ENCODE measurements at regions not wholly inside any gene's neighbourhood (a gene's known extent, or its start where the extent isn't known, plus 50 kb on each side); places are given as distances from the start of the nearest gene placed in this dataset.

GRCh38 chr16:9567666-9568065 is 476.2 kb downstream of the HAPSTR1 start:
- H3K36me3 ChIP-seq (ENCODE audit: control insufficient read depth in 4 of 4, insufficient read depth in 3 of 4, low read depth in 1 of 4, low read length in 3 of 4): peaks cover 2 to 29% (median 15%) of the 10 kb centered on the region in 4 donors
- H3K9me3 ChIP-seq (ENCODE audit: control insufficient read depth in 4 of 4, low read length in 3 of 4): no peaks in the 10 kb centered on the region
- no peak overlapping the region for H3K27ac ChIP-seq (ENCODE audit: low read depth in 1 of 2, low read length in 2 of 2)
- TF ChIP-seq JUND (IDR thresholded peaks at IDR 0.05) (no peak), GABPA (IDR thresholded peaks at IDR 0.05 in 1 of 2, conservative IDR thresholded peaks at IDR 0.05 in 1 of 2) (no peak), MAX (IDR thresholded peaks at IDR 0.05) (no peak), HNF4G (IDR thresholded peaks at IDR 0.05) (no peak), ATF3 (IDR thresholded peaks at IDR 0.05) (no peak), EGR1 (IDR thresholded peaks at IDR 0.05; ENCODE audit: low read depth in 2 of 2) (no peak), HNF4A (conservative IDR thresholded peaks at IDR 0.05) (no peak), CTCF (IDR thresholded peaks at IDR 0.05; ENCODE audit: low read depth, low read length, missing input control) (no peak), ZBTB33 (IDR thresholded peaks at IDR 0.05) (no peak), YY1 (IDR thresholded peaks at IDR 0.05) (no peak)
- DNase-seq (ENCODE audit: low spot score): no peak
- H3K27me3 ChIP-seq (ENCODE audit: control insufficient read depth in 4 of 4, insufficient read depth in 4 of 4, low read length in 3 of 4): no peaks in the 10 kb centered on the region
- H3K9ac ChIP-seq (ENCODE audit: low read depth in 1 of 2, low read length in 2 of 2): no peak overlapping the region
- no peak overlapping the region for H3K4me3 ChIP-seq (ENCODE audit: low read depth in 1 of 3, low read length in 3 of 3)
- no peaks in the 10 kb centered on the region for H3K4me1 ChIP-seq (ENCODE audit: control insufficient read depth in 4 of 4, insufficient read depth in 4 of 4, low read length in 3 of 4)
- 81% methylated on average over 7 of the region's 7 CpGs for WGBS

GRCh38 chr16:9568261-9568660 is 476.8 kb downstream of the HAPSTR1 start:
- H3K27ac ChIP-seq (ENCODE audit: low read depth in 1 of 2, low read length in 2 of 2): no peak overlapping the region
- no peak overlapping the region for H3K4me3 ChIP-seq (ENCODE audit: low read depth in 1 of 3, low read length in 3 of 3)
- H3K4me1 ChIP-seq (ENCODE audit: control insufficient read depth in 4 of 4, insufficient read depth in 4 of 4, low read length in 3 of 4): no peaks in the 10 kb centered on the region
- 87% methylated on average over 2 of the region's 2 CpGs for WGBS
- H3K36me3 ChIP-seq (ENCODE audit: control insufficient read depth in 4 of 4, insufficient read depth in 3 of 4, low read depth in 1 of 4, low read length in 3 of 4): peaks cover 2 to 29% (median 15%) of the 10 kb centered on the region in 4 donors
- H3K9me3 ChIP-seq (ENCODE audit: control insufficient read depth in 4 of 4, low read length in 3 of 4): no peaks in the 10 kb centered on the region
- H3K9ac ChIP-seq (ENCODE audit: low read depth in 1 of 2, low read length in 2 of 2): no peak overlapping the region
- H3K27me3 ChIP-seq (ENCODE audit: control insufficient read depth in 4 of 4, insufficient read depth in 4 of 4, low read length in 3 of 4): no peaks in the 10 kb centered on the region
- no peak for TF ChIP-seq YY1 (IDR thresholded peaks at IDR 0.05)
- TF ChIP-seq NR2F2 (IDR thresholded peaks at IDR 0.05): no peak
- no peak for TF ChIP-seq CTCF (IDR thresholded peaks at IDR 0.05; ENCODE audit: low read depth, low read length, missing input control)
- no peak for TF ChIP-seq REST (IDR thresholded peaks at IDR 0.05)
- no peak for TF ChIP-seq SP1 (IDR thresholded peaks at IDR 0.05)
- no peak for TF ChIP-seq MAX (IDR thresholded peaks at IDR 0.05)
- TF ChIP-seq GABPA (IDR thresholded peaks at IDR 0.05 in 1 of 2, conservative IDR thresholded peaks at IDR 0.05 in 1 of 2): no peak
- TF ChIP-seq TAF1 (conservative IDR thresholded peaks at IDR 0.05): no peak
- TF ChIP-seq JUND (IDR thresholded peaks at IDR 0.05): no peak
- TF ChIP-seq RAD21 (IDR thresholded peaks at IDR 0.05): no peak
- TF ChIP-seq ZBTB33 (IDR thresholded peaks at IDR 0.05): no peak
- TF ChIP-seq HNF4A (conservative IDR thresholded peaks at IDR 0.05): no peak
- no peak for TF ChIP-seq FOXA2 (IDR thresholded peaks at IDR 0.05)
- TF ChIP-seq FOXA1 (IDR thresholded peaks at IDR 0.05): no peak
- no peak for TF ChIP-seq HNF4G (IDR thresholded peaks at IDR 0.05)
- no peak for TF ChIP-seq ATF3 (IDR thresholded peaks at IDR 0.05)
- no peak for TF ChIP-seq EGR1 (IDR thresholded peaks at IDR 0.05; ENCODE audit: low read depth in 2 of 2)
- no peak for TF ChIP-seq RXRA (IDR thresholded peaks at IDR 0.05)
- no peak for DNase-seq (ENCODE audit: low spot score)

Measured in liver (tissue), 8 donors.